ENCODE measurements at regions not wholly inside any gene's neighbourhood (a gene's known extent, or its start where the extent isn't known, plus 50 kb on each side); places are given as distances from the start of the nearest gene placed in this dataset.

- no peak for DNase-seq (ENCODE audit: low read depth, low spot score)
- in situ Hi-C loops (cut with HindIII; ENCODE audit: low pct_unique_long_range_greater_than_20kb, low sequenced_read_pairs), result no loop called here
- no peak overlapping the region for H3K27ac ChIP-seq (ENCODE audit: low read length)
- intact Hi-C loops (cut with micrococcal nuclease; ENCODE audit: unreplicated experiment), result no loop called here
- CTCF ChIA-PET, result no interaction called here
- TF ChIP-seq POLR2AphosphoS5 (IDR thresholded peaks at IDR 0.05; ENCODE audit: low read depth, low read length), result no peak
- TF ChIP-seq SIN3A (IDR thresholded peaks at IDR 0.05; ENCODE audit: borderline replicate concordance, insufficient read depth, low read depth, low read length), result no peak
- no peak for TF ChIP-seq TCF7L2 (IDR thresholded peaks at IDR 0.05; ENCODE audit: low read depth, low read length)
- no peak for TF ChIP-seq REST (IDR thresholded peaks at IDR 0.05; ENCODE audit: insufficient read depth in 1 of 2, low read depth in 2 of 2, low read length in 1 of 2)
- no peak for TF ChIP-seq CTCF (IDR thresholded peaks at IDR 0.05)
- no peak for ATAC-seq
- H3K9me3 ChIP-seq (ENCODE audit: control insufficient read depth, insufficient read depth, low read depth, low read length), result no peaks in the 10 kb centered on the region
- H3K4me3 ChIP-seq (ENCODE audit: low read depth in 2 of 2, low read length in 2 of 2), result no peak overlapping the region
- BruUV-seq (replicated peaks), result no TSS peak
- H3K4me1 ChIP-seq (ENCODE audit: control insufficient read depth, insufficient read depth, low read length), result no peaks in the 10 kb centered on the region
- no peaks in the 10 kb centered on the region for H3K36me3 ChIP-seq (ENCODE audit: control insufficient read depth, insufficient read depth, low read length)
- H3K27me3 ChIP-seq (ENCODE audit: control insufficient read depth, insufficient read depth, low read length), result no peaks in the 10 kb centered on the region
- POLR2A ChIA-PET, result no interaction called here
Observed at GRCh38 chr3:34837848-34838741, 801.2 kb upstream of the ARPP21 start.

GRCh38 chr3:34842706-34843480 is 796.4 kb upstream of the ARPP21 start:
- Histone ChIP-seq H3K36me3 (ENCODE audit: control insufficient read depth, insufficient read depth, low read length) (no peaks in the 10 kb centered on the region), H3K9me3 (ENCODE audit: control insufficient read depth, insufficient read depth, low read depth, low read length) (no peaks in the 10 kb centered on the region), H3K27me3 (ENCODE audit: control insufficient read depth, insufficient read depth, low read length) (no peaks in the 10 kb centered on the region), H3K4me1 (ENCODE audit: control insufficient read depth, insufficient read depth, low read length) (no peaks in the 10 kb centered on the region), H3K4me3 (ENCODE audit: low read depth in 2 of 2, low read length in 2 of 2) (no peak overlapping the region), H3K27ac (ENCODE audit: low read length) (no peak overlapping the region)
- ATAC-seq (no peak), DNase-seq (ENCODE audit: low read depth, low spot score) (no peak)
- intact Hi-C loops (cut with micrococcal nuclease; ENCODE audit: unreplicated experiment) (no loop called here), in situ Hi-C loops (cut with HindIII; ENCODE audit: low pct_unique_long_range_greater_than_20kb, low sequenced_read_pairs) (no loop called here)
- POLR2A ChIA-PET, result no interaction called here
- CTCF ChIA-PET, result no interaction called here
- TF ChIP-seq TCF7L2 (IDR thresholded peaks at IDR 0.05; ENCODE audit: low read depth, low read length) (no peak), CTCF (IDR thresholded peaks at IDR 0.05) (no peak), REST (IDR thresholded peaks at IDR 0.05; ENCODE audit: insufficient read depth in 1 of 2, low read depth in 2 of 2, low read length in 1 of 2) (no peak), SIN3A (IDR thresholded peaks at IDR 0.05; ENCODE audit: borderline replicate concordance, insufficient read depth, low read depth, low read length) (no peak), POLR2AphosphoS5 (IDR thresholded peaks at IDR 0.05; ENCODE audit: low read depth, low read length) (no peak)
- no TSS peak for BruUV-seq (replicated peaks)
